Left lung (tissue), 4 donors: ENCODE measurements at regions not wholly inside any gene's neighbourhood (a gene's known extent, or its start where the extent isn't known, plus 50 kb on each side); places are given as distances from the start of the nearest gene placed in this dataset.

Experiments
- ATAC-seq: fragments of 200-7000 bp; cut with Tn5 transposase; one replicate; pipeline ENCODE4 v1.9.1; 2020; ENCODE audit warnings: moderate library complexity
- DNase-seq, 4 donors: peaks; one replicate each; pipeline ENCODE4 v3.0.0-alpha.2; 2013 to 2020
- H3K27ac ChIP-seq, 2 donors: fragments of 200-600 bp; sonication (generic) in 1 of 2; one replicate each; pipeline versions ENCODE4 v1.5.0 to v1.8.0; 2020 to 2021
- H3K27me3 ChIP-seq, 2 donors: fragments of 200-600 bp; sonication (generic) in 1 of 2; one replicate each; pipeline versions ENCODE4 v1.5.0 to v1.8.0; 2020 to 2021
- H3K36me3 ChIP-seq, 2 donors: fragments of 200-600 bp; sonication (generic) in 1 of 2; one replicate each; pipeline versions ENCODE4 v1.5.0 to v1.8.0; 2020 to 2021
- H3K4me1 ChIP-seq, 2 donors: fragments of 200-600 bp; one replicate each; pipeline ENCODE4 v1.8.0; 2021
- H3K4me3 ChIP-seq, 2 donors: fragments of 200-600 bp; sonication (generic) in 1 of 2; one replicate each; pipeline versions ENCODE4 v1.5.0 to v1.8.0; 2020 to 2021; ENCODE audit warnings: mild to moderate bottlenecking in 1 of 2
- H3K9me3 ChIP-seq, 2 donors: fragments of 200-600 bp; sonication (generic) in 1 of 2; one replicate each; pipeline versions ENCODE4 v1.5.0 to v1.8.0; 2020 to 2021
- CTCF ChIP-seq, 2 donors: fragments of 200-600 bp; sonication (generic) in 1 of 2; IDR thresholded peaks; one replicate each; pipeline versions ENCODE4 v1.5.0 to v1.8.0; 2021; ENCODE audit warnings: antibody characterized with exemption in 2 of 2
- intact Hi-C, 2 donors: fragments of 100-400 bp; cut with DNase I; formaldehyde crosslinking; loops; one replicate each; pipeline versions ENCODE4 v1.11.2 to v1.14.2; 2022
- donor health status: DM: no; HTN: yes; CAD: no.
- donor health status: DM: no; HTN: no; CAD: no.

DNA sequence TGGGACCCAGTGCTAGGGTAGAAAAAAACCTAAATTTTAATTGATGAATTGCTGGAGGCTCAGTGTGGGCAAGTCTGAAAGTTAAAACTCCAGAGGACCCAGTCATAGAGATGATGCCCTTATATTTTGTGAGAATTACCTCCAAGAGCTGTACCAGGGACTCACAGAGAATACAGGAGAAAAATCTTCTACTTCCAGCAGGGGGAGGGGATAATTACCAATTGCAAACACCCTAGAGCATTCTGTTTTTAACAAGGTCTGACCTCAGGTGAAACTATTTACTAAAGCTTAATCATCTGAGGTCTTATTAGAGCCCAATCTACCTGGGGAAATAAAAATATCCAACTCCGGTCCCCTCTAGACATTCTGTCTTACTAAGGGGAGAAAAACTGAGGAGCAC, 994.7 kb upstream of the MIR17HG start:
- H3K4me1 ChIP-seq, result no peaks in the 10 kb centered on the region
- H3K36me3 ChIP-seq, result no peaks in the 10 kb centered on the region
- no peak for TF ChIP-seq CTCF (IDR thresholded peaks at IDR 0.05)
- no peaks in the 10 kb centered on the region for H3K27me3 ChIP-seq
- H3K27ac ChIP-seq, result no peak overlapping the region
- no peak for ATAC-seq
- intact Hi-C loops, result no loop called here
- no peak overlapping the region for H3K4me3 ChIP-seq
- DNase-seq, result no peak
- H3K9me3 ChIP-seq, result peaks cover 0 to 11% of the 10 kb centered on the region in 2 donors

DNA sequence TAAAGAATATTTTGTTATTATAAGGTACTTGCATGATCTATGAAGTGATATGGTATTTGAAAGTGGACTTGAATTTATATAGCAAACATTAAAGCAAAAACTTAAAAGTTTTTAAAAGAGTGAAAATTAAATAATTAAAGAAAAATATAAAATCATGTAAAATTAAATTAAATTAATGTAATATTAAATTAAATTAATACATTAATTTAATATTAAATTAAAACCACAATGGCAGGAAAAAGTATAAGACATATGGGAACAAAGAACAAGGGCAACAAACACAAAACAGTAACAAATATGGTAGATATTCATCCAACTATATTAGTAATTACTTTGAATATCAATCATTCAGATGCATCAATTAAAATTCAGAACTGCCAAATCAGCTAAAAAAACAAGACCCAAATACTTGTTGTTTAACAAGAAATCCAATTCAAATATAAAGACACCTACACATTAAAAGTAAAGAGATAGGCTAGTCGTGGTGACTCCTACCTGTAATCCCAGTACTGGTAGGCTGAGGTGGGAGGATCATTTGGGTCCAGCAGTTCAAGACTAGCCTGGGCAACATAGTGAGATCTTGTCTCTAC, 992.2 kb upstream of the MIR17HG start:
- TF ChIP-seq CTCF (IDR thresholded peaks at IDR 0.05), result no peak
- H3K36me3 ChIP-seq, result no peaks in the 10 kb centered on the region
- no peaks in the 10 kb centered on the region for H3K27me3 ChIP-seq
- no peaks in the 10 kb centered on the region for H3K9me3 ChIP-seq
- no peak overlapping the region for H3K27ac ChIP-seq
- DNase-seq (no peak), ATAC-seq (no peak)
- no peak overlapping the region for H3K4me3 ChIP-seq
- intact Hi-C loops, result no loop called here
- no peaks in the 10 kb centered on the region for H3K4me1 ChIP-seq

DNA sequence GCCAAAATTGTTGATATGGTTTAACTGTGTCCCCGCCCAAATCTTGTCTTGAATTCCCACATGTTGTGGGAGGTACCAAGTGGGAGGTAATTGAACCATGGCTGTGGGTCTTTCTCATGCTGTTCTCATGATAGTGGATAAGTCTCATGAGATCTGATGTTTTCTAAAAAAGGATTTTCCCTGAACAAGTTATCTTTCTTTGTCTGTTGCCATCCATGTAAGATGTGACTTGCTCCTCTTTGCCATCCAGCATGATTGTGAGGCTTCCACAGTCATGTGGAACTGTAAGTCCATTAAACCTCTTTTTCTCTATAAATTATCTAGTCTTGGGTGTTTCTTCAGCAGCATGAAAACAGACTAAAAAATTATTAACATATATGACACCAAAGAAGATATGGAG, 986.7 kb upstream of the MIR17HG start:
- Histone ChIP-seq H3K9me3 (no peaks in the 10 kb centered on the region), H3K36me3 (no peaks in the 10 kb centered on the region), H3K4me1 (no peaks in the 10 kb centered on the region), H3K4me3 (no peak overlapping the region), H3K27ac (no peak overlapping the region), H3K27me3 (no peaks in the 10 kb centered on the region)
- no peak for TF ChIP-seq CTCF (IDR thresholded peaks at IDR 0.05)
- ATAC-seq (no peak), DNase-seq (no peak)
- intact Hi-C loops, result no loop called here

- no peak for ATAC-seq
These were observed 984.8 kb upstream of the MIR17HG start for GRCh38 chr13:90362707-90363106.

GRCh38 chr13:90365130-90365529, 982.4 kb upstream of the MIR17HG start:
- no peaks in the 10 kb centered on the region for H3K4me1 ChIP-seq
- no peak for TF ChIP-seq CTCF (IDR thresholded peaks at IDR 0.05)
- peak in 2 of 4 donors; percentile 12 to 47 for DNase-seq
- H3K36me3 ChIP-seq, result no peaks in the 10 kb centered on the region
- no peak overlapping the region for H3K4me3 ChIP-seq
- intact Hi-C loops, result no loop called here
- ATAC-seq, result no peak
- H3K27ac ChIP-seq, result no peak overlapping the region
- H3K9me3 ChIP-seq, result no peaks in the 10 kb centered on the region
- no peaks in the 10 kb centered on the region for H3K27me3 ChIP-seq

More at GRCh38 chr13:90362707-90363106, 984.8 kb upstream of the MIR17HG start:
- no peak for TF ChIP-seq CTCF (IDR thresholded peaks at IDR 0.05)
- Histone ChIP-seq H3K27me3 (no peaks in the 10 kb centered on the region), H3K4me3 (no peak overlapping the region), H3K27ac (no peak overlapping the region), H3K4me1 (no peaks in the 10 kb centered on the region), H3K36me3 (no peaks in the 10 kb centered on the region), H3K9me3 (no peaks in the 10 kb centered on the region)
- intact Hi-C loops, result no loop called here
- no peak for DNase-seq
